ENCODE measurements at regions not wholly inside any gene's neighbourhood (a gene's known extent, or its start where the extent isn't known, plus 50 kb on each side); places are given as distances from the start of the nearest gene placed in this dataset.

- TF ChIP-seq HNF4A (conservative IDR thresholded peaks at IDR 0.05) (no peak), TAF1 (conservative IDR thresholded peaks at IDR 0.05) (no peak)
These were observed 990.3 kb downstream of the PLA2G4A start (continued) for GRCh38 chr1:187819086-187819485.

- no peak for DNase-seq (ENCODE audit: low spot score)
- H3K4me3 ChIP-seq (ENCODE audit: low read depth in 1 of 3, low read length in 3 of 3), result no peak overlapping the region
- H3K36me3 ChIP-seq (ENCODE audit: control insufficient read depth in 4 of 4, insufficient read depth in 3 of 4, low read depth in 1 of 4, low read length in 3 of 4), result no peaks in the 10 kb centered on the region
- H3K27ac ChIP-seq (ENCODE audit: low read depth in 1 of 2, low read length in 2 of 2), result no peak overlapping the region
- TF ChIP-seq RAD21 (IDR thresholded peaks at IDR 0.05) (no peak), CTCF (IDR thresholded peaks at IDR 0.05; ENCODE audit: low read depth, low read length, missing input control) (no peak), RXRA (IDR thresholded peaks at IDR 0.05) (no peak), GABPA (IDR thresholded peaks at IDR 0.05 in 1 of 2, conservative IDR thresholded peaks at IDR 0.05 in 1 of 2) (no peak), SP1 (IDR thresholded peaks at IDR 0.05) (no peak), YY1 (IDR thresholded peaks at IDR 0.05) (no peak), FOXA2 (IDR thresholded peaks at IDR 0.05) (no peak)
- TF ChIP-seq, protein P1, sequence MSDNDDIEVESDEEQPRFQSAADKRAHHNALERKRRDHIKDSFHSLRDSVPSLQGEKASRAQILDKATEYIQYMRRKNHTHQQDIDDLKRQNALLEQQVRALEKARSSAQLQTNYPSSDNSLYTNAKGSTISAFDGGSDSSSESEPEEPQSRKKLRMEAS (IDR thresholded peaks at IDR 0.05), result no peak
- no peaks in the 10 kb centered on the region for H3K9me3 ChIP-seq (ENCODE audit: control insufficient read depth in 4 of 4, low read length in 3 of 4)
- H3K4me1 ChIP-seq (ENCODE audit: control insufficient read depth in 4 of 4, insufficient read depth in 4 of 4, low read length in 3 of 4), result peaks cover 0 to 5% (median 1%) of the 10 kb centered on the region in 4 donors
- no peaks in the 10 kb centered on the region for H3K27me3 ChIP-seq (ENCODE audit: control insufficient read depth in 4 of 4, insufficient read depth in 4 of 4, low read length in 3 of 4)
- 93% methylated on average over 12 of the region's 12 CpGs for WGBS
- H3K9ac ChIP-seq (ENCODE audit: low read depth in 1 of 2, low read length in 2 of 2), result no peak overlapping the region
These were observed 1007.8 kb downstream of the PLA2G4A start for GRCh38 chr1:187836557-187836956.

DNA sequence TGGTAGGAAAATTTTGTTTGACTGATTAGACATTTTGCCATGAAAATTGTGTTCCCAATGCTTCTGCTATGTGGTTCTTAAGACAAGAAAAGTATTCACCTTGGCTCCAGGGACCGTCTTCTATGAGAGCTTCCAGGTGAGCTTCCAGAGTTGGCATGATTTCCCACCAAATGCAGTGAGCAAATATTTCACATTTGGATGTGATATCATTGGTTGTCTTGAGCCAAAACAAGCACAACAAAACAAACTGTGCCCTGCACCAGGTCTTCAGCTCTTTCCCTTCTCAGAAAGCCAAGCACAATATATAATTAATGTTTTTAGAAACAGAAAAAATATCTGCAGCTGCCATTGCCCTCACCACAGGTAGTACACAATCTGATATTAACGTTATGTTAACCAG lies 1009.0 kb downstream of the PLA2G4A start:
- TF ChIP-seq GABPA (IDR thresholded peaks at IDR 0.05 in 1 of 2, conservative IDR thresholded peaks at IDR 0.05 in 1 of 2), result no peak
- TF ChIP-seq YY1 (IDR thresholded peaks at IDR 0.05), result no peak
- no peak for TF ChIP-seq HNF4G (IDR thresholded peaks at IDR 0.05)
- no peak for TF ChIP-seq EGR1 (IDR thresholded peaks at IDR 0.05; ENCODE audit: low read depth in 2 of 2)
- TF ChIP-seq, protein P1 (IDR thresholded peaks at IDR 0.05), result no peak
- TF ChIP-seq ZBTB33 (IDR thresholded peaks at IDR 0.05), result no peak
- no peak for TF ChIP-seq CTCF (IDR thresholded peaks at IDR 0.05; ENCODE audit: low read depth, low read length, missing input control)
- no peak for TF ChIP-seq FOXA1 (IDR thresholded peaks at IDR 0.05)
- no peak for TF ChIP-seq HNF4A (conservative IDR thresholded peaks at IDR 0.05)
- TF ChIP-seq FOXA2 (IDR thresholded peaks at IDR 0.05), result no peak
- TF ChIP-seq RXRA (IDR thresholded peaks at IDR 0.05), result no peak
- TF ChIP-seq TAF1 (conservative IDR thresholded peaks at IDR 0.05), result no peak
- no peak for TF ChIP-seq JUND (IDR thresholded peaks at IDR 0.05)
- TF ChIP-seq RAD21 (IDR thresholded peaks at IDR 0.05), result no peak
- TF ChIP-seq, protein P2, sequence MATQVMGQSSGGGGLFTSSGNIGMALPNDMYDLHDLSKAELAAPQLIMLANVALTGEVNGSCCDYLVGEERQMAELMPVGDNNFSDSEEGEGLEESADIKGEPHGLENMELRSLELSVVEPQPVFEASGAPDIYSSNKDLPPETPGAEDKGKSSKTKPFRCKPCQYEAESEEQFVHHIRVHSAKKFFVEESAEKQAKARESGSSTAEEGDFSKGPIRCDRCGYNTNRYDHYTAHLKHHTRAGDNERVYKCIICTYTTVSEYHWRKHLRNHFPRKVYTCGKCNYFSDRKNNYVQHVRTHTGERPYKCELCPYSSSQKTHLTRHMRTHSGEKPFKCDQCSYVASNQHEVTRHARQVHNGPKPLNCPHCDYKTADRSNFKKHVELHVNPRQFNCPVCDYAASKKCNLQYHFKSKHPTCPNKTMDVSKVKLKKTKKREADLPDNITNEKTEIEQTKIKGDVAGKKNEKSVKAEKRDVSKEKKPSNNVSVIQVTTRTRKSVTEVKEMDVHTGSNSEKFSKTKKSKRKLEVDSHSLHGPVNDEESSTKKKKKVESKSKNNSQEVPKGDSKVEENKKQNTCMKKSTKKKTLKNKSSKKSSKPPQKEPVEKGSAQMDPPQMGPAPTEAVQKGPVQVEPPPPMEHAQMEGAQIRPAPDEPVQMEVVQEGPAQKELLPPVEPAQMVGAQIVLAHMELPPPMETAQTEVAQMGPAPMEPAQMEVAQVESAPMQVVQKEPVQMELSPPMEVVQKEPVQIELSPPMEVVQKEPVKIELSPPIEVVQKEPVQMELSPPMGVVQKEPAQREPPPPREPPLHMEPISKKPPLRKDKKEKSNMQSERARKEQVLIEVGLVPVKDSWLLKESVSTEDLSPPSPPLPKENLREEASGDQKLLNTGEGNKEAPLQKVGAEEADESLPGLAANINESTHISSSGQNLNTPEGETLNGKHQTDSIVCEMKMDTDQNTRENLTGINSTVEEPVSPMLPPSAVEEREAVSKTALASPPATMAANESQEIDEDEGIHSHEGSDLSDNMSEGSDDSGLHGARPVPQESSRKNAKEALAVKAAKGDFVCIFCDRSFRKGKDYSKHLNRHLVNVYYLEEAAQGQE (IDR thresholded peaks at IDR 0.05), result no peak
- no peak for TF ChIP-seq SP1 (IDR thresholded peaks at IDR 0.05)
- no peak overlapping the region for H3K9ac ChIP-seq (ENCODE audit: low read depth in 1 of 2, low read length in 2 of 2)

More for the DNA sequence above, 1009.0 kb downstream of the PLA2G4A start:
- Histone ChIP-seq H3K4me3 (ENCODE audit: low read depth in 1 of 3, low read length in 3 of 3) (no peak overlapping the region), H3K9me3 (ENCODE audit: control insufficient read depth in 4 of 4, low read length in 3 of 4) (no peaks in the 10 kb centered on the region), H3K36me3 (ENCODE audit: control insufficient read depth in 4 of 4, insufficient read depth in 3 of 4, low read depth in 1 of 4, low read length in 3 of 4) (no peaks in the 10 kb centered on the region), H3K27me3 (ENCODE audit: control insufficient read depth in 4 of 4, insufficient read depth in 4 of 4, low read length in 3 of 4) (no peaks in the 10 kb centered on the region), H3K27ac (ENCODE audit: low read depth in 1 of 2, low read length in 2 of 2) (peak overlapping the region in 1 of 2 donors; percentile 51), H3K4me1 (ENCODE audit: control insufficient read depth in 4 of 4, insufficient read depth in 4 of 4, low read length in 3 of 4) (peaks cover 0 to 5% (median 1%) of the 10 kb centered on the region in 4 donors)
- WGBS, result 29% methylated on average over 2 of the region's 2 CpGs
- no peak for DNase-seq (ENCODE audit: low spot score)

All from liver (tissue), 8 donors.